NCI-H187 (cell line): ENCODE measurements at regions not wholly inside any gene's neighbourhood (a gene's known extent, or its start where the extent isn't known, plus 50 kb on each side); places are given as distances from the start of the nearest gene placed in this dataset.

Source experiments
- DNase-seq, 2 experiments: peaks; one replicate each; lab custom pipeline; 2025; lab: John Stamatoyannopoulos, UW

DNA sequence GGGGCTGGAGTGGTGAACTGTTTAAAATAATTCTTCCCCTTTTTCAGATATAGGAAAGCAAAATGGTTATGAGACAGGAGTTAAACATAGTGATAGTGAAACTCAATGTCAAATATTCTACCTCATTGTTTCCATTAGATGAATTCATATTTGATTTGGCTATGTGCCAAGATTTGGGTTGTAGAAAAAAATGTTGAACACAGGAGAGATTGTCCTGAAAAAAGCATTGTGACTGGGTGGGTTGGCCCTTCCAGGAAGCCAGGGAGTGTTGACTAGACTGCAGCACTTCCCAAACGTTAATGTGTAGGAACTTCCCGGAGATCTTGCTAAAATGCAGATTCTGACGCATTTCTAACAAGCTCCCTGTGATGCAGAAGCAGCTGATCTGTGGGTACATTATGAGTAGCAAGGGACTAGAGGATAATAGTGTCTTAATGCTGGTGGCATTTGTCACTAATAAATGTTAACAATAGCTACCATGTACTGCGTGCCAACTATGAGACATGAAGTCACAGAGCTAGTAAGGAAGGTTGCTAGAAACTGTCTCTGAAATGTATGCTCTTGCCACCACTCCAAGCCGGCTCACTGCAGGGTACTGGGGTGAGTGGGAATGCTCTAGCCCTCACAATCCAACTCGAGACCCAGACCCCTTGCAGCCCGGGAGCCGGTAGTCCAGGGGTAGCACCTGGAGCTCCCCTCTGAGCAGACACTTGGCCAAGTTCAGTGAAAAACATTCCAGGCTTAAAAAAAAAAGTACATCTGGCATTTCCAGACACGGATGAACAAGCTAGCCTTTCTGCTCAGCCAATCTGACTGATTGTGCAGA is 120.6 kb downstream of the CD47 start:
- DNase-seq = no peak

- no peak for DNase-seq
Observed at GRCh38 chr3:107969525-107969924, 121.3 kb downstream of the CD47 start.

GRCh38 chr3:107966276-107966675 is 124.6 kb downstream of the CD47 start:
- DNase-seq = no peak

GRCh38 chr3:107965136-107965655 is 125.6 kb downstream of the CD47 start:
- DNase-seq = no peak

DNA sequence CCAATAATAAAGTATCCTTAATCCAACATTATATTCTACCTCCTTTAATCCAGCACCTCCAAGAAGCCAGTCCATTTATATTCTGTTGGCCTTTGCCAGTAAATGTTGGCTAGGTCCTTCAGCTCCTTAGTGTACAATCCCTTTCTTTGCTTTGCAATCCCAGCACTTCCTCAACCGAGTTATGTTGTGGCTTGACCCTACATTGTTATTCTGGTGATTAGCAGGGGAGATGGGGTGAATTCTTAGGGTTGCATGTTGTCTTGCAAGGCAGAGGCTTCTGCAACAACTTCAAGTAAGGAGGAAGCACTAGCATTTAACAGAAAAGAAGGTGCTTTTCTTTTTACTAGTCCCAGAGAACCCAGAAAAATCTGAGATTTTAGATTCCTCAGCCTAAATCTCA is 127.2 kb downstream of the CD47 start:
- DNase-seq = no peak

DNA sequence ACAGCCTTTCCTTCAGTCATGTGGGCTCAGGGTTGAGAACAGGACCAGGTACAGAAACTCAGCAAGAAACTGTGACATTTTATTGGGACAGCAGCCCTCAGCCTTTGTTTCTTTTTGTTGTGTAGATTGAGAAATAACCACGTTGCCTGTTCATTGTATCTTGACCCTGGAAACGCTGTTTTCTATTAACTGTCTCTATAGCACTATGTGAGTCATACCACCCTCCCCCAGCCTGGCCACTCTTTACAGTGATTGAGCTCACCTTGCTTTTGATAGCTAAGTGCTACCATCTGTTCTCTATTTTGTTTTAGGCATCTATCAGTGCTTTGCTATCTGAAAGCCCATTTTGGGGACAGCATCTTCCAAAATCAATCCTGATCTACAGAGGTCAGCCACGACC is 127.9 kb downstream of the CD47 start:
- no peak for DNase-seq

DNA sequence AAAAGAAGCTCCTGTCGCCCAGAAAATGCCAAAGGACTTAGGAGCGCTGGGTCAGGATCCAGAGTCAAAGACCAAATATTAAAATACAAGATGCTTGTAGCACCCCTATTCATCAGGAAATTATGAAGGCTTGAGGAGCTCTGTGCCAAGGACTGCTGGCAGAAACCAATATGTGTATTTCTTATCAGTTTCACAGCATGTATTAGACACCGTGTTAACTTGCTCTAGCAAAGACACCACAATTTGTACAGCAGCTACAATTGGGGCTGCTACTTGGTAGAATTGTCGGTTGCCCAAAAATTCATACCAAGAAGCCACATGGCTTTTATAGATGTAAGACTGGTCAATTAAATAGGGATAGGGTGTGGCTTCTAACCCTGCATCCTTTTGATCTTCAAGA is 128.8 kb downstream of the CD47 start:
- DNase-seq = no peak

GRCh38 chr3:107959550-107960154 is 131.2 kb downstream of the CD47 start:
- DNase-seq = no peak

DNA sequence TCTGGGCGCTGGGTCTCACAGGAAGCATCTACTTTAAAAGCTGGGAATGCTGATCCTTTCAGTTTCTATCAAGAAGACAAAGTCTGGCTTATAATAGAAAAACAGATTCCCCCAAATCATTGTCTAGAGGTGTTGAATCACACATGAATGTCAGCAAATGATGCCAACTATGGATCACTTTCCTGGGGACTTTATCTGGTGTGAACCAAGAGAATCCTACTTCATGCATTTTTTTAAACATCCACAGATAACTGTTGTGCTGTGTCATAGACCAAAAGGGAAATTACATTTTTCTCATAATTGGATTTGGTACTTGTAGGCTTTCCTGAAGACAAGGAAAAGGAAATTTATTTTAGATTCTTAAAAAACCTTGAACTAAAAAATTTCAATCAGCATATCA is 132.7 kb downstream of the CD47 start:
- DNase-seq = no peak

DNA sequence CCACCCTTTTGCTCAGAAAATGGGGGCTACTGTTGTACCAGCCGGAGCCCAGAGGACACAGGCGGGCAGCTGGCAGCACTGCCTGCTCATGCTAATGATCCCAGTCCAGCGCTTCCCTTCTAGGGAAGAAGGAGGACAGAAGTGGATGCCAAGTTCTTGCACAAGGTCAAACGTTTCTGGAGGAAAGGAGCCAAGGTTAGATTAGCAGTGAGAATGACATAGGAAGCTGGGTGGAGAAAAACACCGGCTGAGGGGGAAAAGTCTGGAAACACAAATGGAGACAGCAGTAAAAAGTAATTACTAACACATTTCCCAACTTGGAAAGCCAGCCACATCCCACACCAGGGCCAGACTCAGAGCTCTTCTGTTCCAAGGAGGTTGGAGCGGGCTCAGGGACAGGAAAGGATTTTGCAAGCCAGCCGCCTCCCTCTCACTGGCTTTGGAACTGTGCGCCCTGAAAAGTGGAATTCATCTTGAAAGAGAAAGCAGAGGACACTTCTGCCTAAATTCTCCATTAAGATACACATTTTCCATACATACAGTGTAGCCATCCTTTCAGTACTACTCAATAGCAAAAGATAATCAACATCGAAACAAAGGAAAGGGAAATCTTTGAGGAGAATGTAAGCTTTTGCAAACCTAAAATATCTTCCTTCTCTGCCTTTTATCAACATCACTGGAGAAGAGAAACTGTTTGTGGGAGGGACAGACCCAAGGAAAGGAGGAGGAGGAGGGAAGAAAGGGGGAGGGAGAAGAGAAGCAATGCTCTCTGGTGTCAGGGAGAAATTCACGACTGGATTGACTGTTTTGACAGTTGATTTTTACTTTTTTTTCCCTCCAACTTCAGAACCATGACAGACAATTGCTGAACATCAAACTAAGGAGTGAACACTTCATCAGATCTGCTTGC is 133.6 kb downstream of the CD47 start:
- DNase-seq = no peak

DNA sequence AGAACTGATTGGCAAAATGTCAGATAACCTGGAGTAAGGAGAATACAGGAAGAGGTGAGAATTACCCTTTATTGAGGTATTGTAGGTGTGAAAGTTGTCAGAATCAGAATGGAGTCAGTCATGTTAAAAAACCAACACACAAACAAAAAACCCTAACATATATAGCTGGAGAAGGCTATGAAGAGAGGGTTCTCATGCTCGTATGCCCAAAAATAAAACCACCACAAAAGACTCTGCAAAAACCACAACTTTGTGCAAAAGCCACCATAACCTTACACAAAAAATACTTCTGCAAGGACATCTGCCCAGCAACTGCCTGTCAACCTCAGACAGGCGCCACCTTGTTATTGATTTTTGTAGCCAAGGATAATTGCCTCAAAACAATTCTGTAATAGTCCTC is 136.0 kb downstream of the CD47 start:
- no peak for DNase-seq

GRCh38 chr3:107953722-107954121 is 137.1 kb downstream of the CD47 start:
- DNase-seq = no peak

- no peak for DNase-seq
Observed at GRCh38 chr3:107951126-107951525, 139.7 kb downstream of the CD47 start.

DNA sequence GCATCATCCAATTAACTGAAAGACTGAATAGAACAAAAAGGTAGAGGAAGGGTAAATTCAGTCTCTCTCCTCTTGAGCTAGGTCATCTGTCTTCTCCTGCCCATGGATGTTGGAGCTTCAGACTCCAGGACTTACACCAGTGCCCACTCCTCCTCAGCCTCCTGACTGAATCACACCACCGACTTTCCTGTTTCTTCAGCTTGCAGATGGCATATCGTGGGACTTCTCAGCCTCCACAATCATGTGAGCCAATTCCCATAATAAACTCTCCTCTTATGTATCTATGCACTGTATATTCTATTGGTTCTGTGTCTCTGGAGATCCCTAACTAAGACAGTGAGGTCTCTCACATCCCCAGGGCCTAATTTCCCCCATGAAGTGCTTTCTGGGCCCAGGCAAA is 140.4 kb downstream of the CD47 start:
- no peak for DNase-seq

- DNase-seq = no peak
Observed at GRCh38 chr3:107949394-107949970, 141.3 kb downstream of the CD47 start.

- no peak for DNase-seq
Observed at GRCh38 chr3:107947203-107947602, 143.6 kb downstream of the CD47 start.

DNA sequence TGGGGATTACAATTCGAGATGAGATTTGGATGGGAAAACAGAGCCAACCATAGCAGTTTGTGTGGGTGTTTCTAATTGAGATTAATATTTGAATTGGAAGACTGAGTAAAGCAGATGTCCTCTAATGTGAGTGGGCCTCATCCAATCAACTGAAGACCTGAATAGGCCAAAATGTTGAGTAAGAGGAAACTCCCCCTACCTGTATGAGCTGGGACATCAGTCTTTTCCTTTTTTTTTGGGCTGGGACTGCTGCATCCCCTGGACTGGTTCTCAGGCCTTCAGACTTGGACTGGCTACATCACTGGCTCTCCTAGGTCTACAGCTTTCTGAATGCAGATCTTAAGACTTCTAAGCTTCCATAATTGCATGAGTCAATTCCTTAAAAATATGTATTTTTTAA is 144.1 kb downstream of the CD47 start:
- DNase-seq = no peak

GRCh38 chr3:107945417-107946094 is 145.3 kb downstream of the CD47 start:
- DNase-seq = no peak

DNA sequence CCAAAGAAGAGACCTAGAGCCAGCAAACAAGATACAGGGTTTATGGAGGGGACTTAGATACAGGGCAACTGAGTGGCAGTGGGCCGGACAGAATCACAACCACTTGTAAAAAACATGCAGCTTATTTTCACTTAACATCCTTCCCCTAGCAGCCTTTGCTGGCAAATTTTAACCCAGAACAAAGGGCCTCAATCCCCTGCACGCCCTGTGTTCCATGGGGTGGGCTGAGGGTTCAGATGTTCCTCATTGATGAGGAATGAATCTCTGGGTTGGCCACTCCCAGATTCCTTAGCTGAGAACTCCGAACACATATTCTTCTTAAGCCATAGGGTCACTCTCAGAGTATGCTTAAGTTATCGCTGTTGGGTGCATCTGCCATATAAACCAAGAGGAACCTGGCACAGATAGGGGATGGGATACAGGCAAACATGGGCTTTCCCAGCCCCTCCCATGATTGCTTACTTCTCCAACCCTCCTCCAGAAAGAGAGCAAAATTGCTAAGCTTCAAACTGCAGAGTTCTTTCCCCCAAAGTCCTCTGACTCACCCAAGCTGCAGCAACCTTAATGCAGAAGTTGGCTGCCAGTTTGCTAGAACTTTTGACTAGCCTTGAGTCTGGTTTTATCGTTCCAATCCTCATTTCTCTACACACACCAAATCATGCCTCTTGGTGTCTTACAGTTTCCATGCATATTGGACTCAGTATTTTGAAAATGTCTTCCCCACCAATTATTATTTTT is 146.9 kb downstream of the CD47 start:
- no peak for DNase-seq

DNA sequence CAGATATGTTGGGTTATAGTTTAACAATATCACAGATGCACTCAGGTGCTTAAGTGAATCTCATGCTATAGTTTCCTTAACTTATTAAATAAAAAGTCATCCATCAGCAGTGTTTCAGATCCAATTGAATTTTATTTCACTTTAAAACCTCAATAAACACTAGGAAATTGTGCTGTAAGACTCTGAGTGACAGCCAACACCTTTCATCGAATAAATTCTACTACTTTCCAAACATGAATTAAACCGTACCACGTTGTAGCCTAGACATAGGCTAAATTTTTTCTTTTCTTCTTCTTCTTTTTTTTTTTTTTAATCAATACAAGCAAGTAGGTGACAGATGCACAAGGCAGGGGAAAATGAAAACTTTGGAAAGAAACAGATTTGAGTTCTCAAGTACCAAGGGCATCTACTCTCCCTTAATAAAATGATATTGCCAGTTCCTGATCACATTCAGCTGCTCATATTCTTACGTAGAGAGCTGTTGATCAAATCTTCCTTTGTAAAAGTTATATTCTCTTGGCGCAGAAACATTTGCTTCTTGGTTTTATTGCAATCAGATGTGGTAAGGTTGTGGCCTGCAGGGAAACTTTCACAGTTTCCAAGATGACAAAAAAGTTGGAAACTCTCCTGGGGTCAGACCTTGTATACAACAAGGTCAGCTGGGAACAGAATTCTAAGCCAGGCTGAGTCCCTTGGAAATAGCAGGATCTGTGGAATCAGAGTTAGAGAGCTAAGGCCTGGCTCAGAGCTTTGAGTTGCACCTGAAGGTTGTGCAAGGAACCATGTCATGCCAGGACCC is 147.7 kb downstream of the CD47 start:
- DNase-seq = no peak
